NCI-H2081 treated with DMSO at 0.1 percent for 48 hours (cell line): ENCODE measurements at regions not wholly inside any gene's neighbourhood (a gene's known extent, or its start where the extent isn't known, plus 50 kb on each side); places are given as distances from the start of the nearest gene placed in this dataset.

Source experiments
- DNase-seq: peaks from one replicate; lab custom pipeline; 2025; lab: John Stamatoyannopoulos, UW

DNA sequence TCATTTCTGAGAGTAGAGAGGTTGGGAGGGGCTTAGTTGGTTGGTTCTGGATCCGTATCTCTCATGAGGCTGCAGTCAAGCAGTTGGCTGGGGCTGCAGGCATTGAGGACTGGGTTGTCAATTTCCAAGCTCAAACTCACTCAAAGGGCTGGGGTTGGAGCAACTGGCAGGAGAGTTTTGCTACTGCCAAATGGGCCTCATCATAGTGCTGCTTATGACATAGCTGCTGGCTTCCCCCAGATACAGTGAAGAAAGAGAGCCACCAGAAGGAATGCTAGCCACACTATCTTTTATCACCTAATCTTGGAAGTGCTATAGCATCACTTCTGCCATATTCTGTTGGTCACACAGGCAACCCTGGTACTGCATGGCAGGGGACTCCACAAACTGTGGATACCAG lies 363.5 kb upstream of the USP24 start:
- no peak for DNase-seq

DNA sequence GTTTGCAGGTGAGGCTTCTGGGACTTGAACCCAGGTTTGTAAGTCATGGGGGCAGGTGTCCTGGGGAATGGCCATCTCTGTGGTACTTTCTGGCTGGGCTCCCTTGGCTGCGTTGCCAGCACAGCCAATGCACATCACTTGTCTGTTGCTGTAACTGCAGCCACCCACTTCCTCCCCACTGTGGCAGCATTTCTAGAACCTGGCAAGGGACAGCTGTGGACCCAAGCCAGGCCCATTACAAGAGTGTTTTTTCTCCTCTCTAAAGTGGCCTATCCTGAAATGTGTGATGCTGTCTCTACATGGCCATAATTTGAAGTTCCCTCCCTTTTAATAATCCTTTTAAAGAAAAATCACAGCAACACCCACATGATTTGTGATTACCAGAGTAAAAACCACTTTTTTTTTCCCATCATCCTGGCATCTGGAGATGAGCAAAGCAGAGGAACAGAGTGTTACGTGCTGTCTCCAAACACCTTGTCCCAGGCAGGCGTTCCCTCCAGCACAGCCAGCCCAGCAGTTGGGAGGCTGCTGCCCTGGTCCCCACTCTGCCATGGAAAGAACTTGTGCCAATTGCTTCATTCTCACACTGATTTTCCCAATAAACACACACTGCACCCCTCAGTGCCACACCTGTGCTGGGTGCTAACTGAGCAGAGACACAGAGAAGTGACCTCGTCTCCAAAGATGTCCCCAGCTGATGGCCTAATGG lies 360.6 kb upstream of the USP24 start:
- DNase-seq = no peak

DNA sequence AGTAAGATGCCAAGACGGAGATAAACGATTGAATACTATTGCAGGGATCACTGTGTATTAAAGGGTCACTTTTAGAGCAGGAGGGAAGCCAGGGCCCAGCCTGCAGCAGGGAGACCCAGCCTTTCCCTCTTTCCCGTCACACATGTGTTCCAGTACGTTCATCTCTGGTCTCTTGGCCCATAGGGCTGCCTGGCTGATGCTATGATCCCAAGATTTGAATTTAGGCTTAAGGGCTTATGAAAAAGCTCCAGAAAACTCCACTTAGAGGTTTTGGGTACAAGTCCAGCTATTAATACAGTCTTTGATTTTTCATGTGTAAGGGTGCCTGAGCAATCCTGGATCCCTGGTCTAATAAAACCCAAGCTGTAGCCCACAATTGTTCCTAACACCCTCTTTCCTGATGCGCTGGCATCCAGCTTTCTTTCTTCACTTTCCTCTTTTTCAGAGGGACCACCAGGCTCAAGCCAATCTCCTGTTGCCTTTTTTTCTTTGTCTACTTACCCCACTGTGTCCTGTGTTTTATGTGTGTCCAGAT lies 359.6 kb upstream of the USP24 start:
- DNase-seq = no peak

DNA sequence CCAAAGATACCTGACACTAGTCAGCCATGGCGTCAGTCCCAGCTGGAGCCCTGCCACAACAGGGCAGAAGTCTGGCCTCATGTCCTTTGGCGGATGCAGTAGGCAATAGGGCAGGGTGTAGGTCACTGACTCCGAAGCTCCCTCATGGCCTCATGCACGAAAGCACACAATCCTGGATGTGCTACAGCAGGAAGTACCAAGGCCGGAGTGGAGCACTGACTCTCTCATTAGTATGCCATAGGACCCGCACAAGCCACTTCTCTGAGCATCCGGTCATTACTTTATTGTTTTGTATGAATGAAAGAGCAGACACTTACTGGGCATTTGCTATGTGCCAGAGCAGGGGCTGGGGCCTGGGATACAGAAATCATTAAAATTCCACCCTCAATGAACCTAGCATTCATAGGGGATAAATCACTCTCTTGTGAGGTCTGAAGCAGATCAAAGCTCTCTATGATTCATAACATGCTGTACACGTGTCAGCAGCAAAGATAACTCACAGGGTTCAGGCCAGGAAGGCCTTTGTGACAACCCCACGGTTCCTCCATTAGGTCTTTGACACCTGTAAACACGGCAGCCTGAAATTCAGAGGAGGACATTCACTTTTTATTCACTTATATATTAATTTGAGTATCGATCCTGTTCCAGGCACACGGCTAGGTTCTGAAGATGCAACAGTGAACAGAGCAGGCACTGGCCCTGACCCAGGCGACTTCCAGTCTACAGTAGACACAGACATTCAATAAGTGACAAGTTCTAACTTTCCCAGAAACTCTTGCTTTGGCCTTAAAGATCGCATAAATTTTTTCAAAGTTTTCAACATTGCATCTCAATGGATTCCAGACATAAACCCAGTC lies 357.9 kb upstream of the USP24 start:
- DNase-seq = no peak

DNA sequence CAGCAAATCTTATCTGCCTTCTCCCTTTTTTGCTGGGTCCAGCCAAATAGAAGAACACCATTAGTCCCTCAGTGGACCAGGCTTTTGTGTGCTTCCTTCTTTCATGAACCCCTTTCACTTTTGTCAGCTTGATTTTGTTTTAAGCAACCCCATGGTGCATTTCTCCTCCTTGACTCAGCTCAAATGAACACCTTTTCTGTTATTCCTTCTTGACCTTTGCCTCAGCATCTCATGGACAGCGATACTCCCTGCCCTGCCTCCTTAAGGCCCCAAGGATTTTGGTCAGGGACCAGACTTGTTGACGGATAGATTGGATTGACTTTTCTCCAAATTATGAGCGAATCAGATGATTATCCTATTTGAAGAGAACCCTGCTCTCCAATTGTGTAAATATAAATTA lies 356.6 kb upstream of the USP24 start:
- no peak for DNase-seq

DNA sequence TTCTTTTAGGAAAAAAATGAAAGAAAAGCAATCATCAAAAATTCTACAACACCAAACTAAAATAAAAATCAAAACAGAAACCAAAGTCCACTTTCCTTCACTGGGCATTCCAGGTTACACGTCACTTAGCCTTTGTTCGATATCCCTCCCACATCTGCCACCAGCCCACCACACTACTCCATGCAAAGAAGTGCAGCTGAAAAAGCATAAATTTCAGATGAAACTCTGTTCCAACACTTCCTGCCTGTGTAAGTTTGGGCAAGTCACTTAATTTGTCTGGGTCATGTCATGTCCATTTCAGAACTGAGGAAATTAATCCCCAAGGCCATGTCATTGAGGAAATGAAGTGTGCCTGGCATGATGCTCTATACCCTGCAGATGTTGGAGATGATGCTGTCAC lies 354.3 kb upstream of the USP24 start:
- no peak for DNase-seq

DNA sequence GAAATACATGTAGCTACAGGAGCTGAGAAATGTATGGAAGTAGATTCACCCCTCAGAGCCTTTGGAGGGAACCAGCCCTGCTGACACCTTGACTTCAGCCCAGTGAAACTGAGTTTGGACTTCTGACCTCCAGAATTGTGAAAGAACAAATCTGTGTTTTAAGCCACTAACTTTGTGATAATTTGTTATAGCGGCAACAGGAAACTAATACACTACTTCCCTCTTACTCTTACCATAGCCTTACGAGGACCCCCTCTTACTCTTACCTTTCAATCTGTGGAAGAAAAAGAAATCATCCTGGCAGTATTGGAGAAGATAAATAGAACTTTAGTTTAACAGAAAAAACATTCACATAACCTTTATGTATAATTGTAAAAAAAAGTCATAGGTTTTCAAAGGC lies 353.6 kb upstream of the USP24 start:
- DNase-seq = no peak

DNA sequence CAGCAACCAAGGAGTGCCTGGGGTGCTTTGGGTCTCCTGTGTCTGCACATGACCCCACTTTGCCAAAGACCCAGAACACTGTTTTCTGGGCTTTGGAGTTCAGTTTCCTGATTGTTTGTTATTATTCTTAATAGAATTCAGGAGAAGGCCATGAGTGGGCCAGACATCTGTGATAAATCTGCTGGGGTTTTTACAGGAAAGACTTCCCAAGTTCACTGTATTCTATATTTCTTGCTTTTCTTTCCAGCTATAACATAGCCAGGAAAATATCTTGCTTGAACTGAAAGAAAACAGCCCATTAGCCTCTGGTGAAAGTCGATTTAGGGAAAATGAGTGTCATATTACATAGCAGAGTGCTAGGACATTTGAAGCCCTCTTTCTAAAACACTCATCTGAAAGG lies 345.1 kb upstream of the USP24 start:
- no peak for DNase-seq

DNA sequence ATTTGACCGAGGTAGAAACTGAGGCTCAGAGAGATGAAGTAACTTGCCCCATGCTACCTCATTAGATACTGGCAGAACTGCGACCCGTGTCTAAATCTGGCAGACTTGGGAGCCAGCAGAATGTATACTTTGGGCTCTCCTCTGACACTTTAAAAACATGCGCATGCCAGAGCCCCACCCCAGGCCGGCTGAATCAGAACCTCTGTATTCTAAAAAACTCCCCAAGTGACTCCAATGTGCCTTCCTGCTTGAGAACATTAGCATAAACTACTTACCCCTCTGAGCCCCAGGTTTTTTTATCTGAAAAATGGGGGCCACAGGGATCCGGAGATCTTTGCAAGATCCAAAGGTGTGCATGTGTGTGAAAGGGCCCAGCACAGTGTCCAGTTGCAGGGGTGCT lies 344.7 kb upstream of the USP24 start:
- DNase-seq = no peak

DNA sequence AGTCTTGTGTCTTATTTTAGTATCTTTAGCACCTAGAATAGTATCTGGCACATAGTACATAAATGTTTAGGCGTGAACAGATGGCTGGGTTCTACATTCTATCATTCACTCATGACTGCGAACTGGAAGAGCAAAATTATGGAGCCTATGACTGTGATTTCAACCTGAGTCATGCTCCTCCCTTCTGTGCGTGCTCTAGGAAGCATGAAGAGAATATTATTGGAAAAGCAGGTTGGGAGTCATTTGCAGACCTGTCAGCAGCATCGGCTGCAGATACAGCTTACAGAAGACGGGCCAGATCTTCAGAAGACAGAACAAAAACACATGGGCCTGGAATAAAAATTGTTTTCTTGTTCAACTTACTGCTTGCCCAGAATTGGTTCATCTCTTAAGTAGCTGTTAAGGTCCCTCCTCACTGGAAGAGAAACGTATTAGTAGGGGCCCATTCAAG lies 344.0 kb upstream of the USP24 start:
- DNase-seq = no peak

DNA sequence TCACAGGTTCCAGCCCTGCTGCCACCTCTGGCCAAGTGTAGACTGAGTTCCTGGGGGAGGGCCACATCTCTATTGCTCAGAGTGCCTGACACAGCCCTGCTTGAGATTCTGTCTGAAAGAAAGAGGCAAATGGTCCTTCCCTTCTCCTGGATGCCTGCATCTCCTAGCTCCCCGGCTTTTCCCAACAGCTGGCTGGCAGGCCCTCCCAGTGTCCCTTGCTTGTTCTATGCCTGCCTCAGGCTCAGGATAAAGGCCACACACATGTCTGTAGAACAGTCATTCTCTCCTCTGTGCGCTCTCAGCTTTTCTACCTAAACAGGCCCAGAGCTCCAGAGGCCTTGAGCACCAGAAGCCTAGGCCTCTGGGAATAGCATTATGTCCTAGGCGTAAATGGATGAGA lies 343.4 kb upstream of the USP24 start:
- no peak for DNase-seq

DNA sequence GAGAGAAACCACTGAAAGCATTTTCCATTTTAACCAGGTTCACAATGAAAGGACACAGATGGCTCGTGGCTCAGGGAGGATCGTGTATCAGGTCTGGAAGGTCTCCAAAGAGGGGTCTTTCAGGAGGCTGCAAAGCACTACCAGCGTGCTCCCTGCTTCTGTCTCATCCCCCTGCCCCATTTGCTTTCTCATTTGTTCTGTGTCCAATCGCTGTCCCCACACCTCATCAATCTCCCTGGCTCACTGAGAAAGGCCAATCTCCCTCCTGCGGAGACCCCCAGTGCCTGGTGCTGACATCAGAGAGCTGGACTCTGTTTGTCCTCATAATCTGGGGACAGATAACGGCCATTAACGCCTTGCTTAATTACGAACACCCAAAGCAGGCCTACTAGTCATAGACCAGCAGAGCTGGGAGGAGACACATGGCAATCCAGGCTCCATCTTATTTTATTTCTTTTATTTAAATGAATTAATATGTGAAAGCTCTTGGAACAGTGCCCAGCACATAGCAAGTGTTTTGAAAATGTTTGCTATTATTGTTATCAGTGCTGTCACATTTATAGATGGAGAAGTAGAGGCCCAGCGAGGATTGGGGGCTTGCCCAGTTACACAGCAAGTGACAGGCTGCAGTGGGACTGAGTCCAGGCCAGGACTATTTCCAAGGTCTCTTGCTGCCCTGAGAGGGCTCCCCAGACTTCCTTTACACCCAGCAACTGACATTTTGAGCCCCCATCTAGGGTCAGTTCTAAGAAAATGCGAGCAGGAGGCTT lies 341.0 kb upstream of the USP24 start:
- no peak for DNase-seq

DNA sequence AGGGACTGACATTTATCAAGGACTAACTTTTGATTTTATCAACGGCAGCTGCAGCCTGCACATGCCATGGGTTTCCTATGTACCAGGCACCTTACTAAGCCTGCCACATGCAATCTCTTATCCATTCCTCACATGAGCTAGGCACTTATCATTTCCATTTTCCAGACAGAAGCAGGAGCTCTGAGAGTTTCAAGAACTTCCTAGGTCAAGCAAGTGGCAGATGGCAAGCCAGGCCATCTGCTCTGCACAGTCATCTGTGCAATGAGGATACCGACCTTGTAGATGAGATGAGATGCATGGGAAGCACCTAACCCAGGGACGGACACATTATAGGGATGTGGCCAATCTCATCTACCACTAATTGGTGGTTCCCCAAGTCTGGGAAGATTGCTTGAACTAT lies 339.4 kb upstream of the USP24 start:
- no peak for DNase-seq

DNA sequence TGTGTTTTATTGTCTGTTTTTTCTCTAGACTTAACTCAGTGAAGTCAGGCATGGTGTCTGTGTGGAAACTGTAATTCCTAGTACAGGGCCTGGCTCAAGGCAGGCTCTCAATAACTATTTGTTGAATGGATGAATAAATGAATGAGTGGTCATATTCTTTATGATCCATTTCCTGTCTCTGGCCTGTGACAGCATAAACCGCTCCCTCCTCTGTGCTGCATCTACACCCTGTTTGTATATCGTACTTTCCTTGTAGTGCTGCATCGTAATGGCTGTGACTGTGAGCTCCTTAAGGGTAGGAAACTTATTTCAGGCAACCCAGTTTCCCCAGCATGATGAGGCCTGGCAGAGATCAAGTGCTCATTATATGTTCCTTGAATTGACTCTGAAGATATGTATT lies 337.5 kb upstream of the USP24 start:
- no peak for DNase-seq

DNA sequence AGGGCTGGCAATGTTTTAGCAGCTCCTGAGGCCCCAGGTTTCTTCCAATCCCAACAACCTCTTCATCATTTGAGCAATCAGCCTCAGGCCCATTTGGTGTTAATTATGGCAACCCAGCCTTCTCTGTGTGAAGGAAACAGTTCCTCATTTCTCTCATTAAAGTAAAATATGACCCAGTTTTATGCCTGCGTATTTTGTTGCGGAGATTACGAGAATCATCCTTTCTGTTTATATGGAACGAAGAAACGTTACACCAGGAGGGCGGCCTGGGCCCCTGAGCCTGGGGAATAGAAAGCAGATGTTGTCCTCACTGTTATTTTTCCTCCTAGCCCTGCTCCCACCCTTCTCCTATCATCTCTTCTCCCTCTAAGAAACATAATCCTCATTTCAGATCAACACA lies 332.2 kb upstream of the USP24 start:
- DNase-seq = no peak

DNA sequence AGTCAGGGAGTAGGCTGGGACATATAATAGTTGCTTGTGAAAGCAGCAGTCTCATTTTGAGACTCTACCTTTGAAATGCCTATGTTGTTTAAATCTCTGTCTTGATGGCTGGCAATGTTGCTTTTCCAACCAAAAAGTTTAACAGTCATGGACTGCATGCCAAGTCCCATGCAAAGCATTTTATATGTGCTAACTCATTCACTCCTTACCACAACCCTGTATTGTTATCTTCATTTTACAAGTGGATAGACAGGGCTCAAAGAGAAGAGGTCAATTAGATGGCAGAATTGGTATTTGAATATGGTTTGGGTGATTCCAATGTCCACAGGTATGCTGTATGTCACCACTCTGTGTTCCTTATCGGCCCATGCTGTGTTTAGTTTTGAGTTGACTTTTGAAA lies 331.4 kb upstream of the USP24 start:
- no peak for DNase-seq

DNA sequence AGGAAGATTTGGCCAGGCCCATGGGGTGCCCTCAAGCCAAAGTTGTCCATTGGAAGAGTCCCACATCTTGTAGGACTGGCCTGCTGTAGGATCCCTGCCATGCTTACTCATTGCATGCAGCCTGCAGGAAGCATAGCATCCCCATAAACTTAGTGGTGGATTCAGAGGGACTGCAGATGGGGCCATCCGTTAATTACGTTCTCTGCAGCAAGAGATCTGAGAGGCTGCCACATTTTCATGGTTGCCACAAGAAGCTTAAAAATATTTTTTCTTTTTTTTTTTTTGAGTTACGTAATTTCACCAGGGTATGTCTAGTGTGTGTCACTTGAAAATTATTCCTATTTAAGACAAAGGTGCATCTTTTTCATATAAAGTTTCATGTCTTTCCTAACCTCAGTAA lies 329.7 kb upstream of the USP24 start:
- no peak for DNase-seq

DNA sequence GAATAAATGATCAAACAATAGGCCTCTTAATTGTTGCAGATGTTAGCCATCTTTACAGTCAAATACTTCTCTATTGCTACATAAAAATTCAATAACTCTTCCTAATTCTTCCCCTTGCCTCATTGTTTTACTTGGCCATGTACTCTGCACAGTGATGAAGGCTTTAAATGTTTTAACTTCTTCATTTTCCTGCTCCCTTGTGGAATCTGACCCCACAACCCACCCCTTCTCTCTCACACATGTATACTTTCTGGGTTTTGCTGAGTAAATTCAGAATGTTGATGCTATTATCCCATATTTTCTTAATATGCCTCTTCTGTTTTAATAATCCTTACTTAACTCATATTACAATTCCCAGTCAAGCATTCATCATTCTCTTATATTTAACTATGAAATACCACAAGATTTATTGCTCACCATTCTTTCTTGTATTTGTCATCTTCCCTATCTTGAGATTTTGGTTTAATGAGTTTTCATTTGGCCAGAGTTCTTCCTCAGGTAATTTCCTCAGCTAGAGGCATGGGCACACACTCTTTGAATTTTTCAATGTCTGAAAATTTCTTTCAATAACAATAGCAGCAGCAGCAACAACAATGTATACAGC lies 327.8 kb upstream of the USP24 start:
- no peak for DNase-seq

DNA sequence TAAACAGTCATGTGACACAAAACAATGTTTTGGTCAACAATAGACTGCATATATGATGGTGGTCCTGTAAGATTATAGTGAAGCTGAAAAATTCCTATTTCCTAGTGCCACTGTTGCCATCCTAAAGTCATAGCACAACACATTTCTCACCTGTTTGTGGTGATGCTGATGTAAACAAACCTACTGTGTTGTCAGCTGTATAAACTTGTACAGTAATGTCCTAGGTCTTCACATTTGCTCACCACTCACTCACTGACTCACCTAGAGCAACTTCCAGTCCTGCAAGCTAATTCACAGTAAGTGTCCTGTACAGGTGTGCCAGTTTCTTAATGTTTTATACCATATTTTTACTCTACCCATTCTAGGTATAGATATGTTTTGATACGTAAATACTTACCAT lies 326.1 kb upstream of the USP24 start:
- DNase-seq = no peak

DNA sequence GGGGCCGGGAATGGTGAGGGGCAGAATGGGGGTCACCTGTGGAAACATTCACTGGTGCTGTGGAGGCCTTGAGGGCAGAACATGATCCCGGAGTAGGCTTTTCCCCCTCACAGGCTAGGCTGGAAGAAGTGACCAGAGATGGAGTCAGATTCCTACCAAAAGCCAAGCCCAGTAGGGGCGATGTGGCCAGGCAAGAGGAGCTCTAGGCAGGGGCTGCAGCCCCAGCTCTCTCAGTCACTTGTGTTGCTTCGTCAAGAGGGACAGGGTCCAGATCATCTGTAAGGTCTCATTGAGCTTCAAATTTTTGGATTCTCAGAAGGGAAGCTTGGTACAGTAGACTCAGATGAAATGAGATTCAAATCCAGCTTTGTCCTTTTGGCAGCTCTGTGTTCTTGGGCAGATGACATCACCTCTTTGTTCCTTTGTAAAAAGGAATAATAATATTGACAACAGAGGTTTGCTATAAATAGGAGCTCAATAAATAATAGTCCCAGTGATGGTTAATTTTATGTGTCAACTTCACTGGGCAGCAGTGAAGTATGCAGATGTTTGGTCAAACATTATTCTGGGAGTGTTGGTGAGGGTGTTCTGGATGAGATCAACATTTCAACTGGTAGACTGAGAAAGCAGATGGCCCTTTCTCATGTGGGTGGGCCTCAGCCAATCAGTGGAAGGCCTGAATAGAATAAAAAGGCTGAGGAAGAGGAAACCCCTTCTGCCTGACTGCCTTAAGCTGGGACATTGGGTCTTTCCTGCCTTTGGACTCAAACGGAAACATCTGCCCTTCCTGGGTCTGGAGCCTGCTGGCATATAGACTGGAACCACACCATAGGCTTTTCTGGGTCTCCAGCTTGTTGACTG lies 324.7 kb upstream of the USP24 start:
- no peak for DNase-seq

DNA sequence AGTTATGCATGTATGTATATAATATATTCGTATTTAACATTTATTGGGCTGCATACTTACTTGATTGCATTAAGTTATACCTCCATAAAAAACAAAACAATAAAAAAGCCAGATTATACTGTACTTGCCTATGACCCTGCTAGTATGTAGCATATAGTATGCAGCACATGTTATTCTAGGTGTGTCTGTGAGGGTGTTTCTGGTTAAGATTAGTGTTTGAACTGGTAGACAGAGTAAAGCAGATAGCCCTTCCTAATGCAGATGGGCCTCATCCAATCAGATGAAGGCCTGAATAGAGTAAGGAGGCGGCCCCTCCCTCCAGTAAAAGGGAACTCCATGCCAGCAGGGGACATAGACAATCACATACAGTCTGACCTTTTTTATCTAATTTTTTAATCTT lies 323.3 kb upstream of the USP24 start:
- DNase-seq = no peak
